H54 (cell line): ENCODE measurements at regions not wholly inside any gene's neighbourhood (a gene's known extent, or its start where the extent isn't known, plus 50 kb on each side); places are given as distances from the start of the nearest gene placed in this dataset.
"Not testable (repeated sequence)": the region's sequence is repeated elsewhere in the genome, so short reads cannot be mapped to it uniquely, and the experiment has no call there.

Source experiments
- DNase-seq: peaks from one replicate; pipeline ENCODE4 v3.0.0; 2011; ENCODE audit warnings: low spot score, mixed read lengths; ENCODE audit not compliant: insufficient read length
- FAIRE-seq: peaks from 3 replicates; lab custom pipeline; 2011; peaks lifted over from hg19 to GRCh38; lab: Jason Lieb, UNC
- POLR2A ChIP-seq: IDR thresholded peaks from 2 replicates; pipeline ENCODE4 v1.6.1; 2011; ENCODE audit warnings: low read depth, mild to moderate bottlenecking, low read length

DNA sequence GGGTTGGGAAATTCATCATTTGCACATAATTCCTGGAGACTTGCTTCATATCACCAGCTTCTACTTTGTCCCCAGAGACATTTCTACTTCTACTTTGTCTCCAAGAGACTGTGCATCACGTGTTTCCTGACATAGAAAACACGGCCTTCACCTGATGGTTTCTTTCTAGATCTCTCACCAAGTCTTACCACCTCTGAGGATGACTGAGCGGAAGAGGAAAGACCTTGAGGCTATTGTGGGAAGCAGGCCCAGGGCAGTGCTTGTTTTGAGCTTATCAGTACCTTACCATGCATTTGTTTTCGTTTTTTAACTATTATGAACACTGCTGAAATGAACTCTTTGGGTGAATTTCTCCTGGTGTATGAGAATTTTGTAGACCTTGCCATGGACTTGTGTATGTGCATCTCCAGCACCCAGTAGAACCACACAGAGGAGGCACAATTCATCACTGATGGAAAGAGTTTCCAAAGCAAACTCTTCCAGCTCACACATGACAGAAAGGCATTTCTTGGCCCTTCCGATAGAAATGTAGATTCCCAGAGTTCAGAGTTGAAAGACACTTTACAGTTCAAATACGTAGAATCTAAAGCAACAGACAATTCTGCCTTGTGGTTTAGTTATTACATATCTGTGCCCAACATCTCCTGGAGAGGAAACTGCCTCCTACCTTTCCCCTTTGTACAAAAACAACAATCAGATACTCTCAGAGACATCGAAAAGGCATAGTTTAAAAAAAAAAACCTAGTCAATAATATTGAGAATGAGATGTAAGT is 434.7 kb downstream of the FUT8 start:
- TF ChIP-seq POLR2A, result no peak
- DNase-seq (no peak), FAIRE-seq (no peak)

DNA sequence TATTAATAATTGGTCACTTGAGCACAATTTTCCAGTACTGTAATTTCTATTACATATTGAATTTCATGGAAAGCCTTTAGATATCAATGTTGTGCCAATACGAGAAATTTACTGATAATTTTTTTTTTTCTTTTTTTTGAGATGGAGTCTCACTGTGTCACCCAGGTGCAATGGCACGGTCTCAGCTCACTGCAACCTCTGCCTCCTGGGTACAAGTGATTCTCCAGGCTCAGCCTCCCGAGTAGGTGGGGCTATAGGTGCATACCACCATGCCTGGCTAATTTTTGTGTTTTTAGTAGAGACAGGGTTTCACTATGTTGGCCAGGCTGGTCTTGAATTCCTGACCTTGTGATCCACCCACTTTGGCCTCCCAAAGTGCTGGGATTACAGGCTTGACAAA is 435.4 kb downstream of the FUT8 start:
- FAIRE-seq, result not testable (repeated sequence)

DNA sequence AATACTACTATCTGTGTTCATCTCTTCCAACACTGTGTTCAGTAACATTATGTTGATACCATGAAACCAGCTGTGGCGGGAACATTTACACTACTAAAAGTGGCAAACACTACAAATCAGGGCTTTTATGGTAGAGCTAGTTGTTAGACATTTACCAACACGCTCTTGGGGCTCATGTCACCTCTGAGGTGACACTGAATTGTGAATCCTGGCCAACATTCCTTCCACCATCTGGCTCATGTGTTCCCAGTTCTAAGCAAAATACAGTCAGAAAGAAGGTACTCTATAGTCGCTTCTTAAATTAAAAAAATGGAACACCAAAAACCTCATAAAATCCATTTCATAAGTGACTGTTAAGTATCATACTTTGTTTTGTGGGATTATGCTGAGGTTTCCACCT is 436.6 kb downstream of the FUT8 start:
- TF ChIP-seq POLR2A, result no peak
- no peak for FAIRE-seq
- DNase-seq, result no peak

More for the DNA sequence above, 435.4 kb downstream of the FUT8 start:
- DNase-seq, result not testable (repeated sequence)

DNA sequence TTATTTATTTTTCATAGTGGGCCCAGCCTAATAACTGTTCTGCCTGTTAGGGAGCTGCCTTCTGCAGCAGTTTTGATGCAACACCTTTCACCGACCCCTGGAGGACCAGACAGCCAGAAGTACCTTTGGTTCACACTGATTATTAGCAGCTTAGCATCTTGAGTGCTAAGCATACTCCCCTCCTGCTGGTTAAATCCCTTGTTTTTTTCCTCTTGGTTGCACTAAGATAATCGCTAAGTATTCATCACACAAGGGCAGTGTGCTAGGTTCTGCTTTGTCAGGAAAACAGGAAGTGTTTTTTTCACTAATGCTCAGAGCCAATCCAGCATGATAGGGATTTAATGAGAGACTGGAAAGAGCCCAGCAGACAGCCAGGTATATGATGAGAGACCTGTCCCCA is 437.0 kb downstream of the FUT8 start:
- FAIRE-seq (no peak), DNase-seq (no peak)
- no peak for TF ChIP-seq POLR2A

DNA sequence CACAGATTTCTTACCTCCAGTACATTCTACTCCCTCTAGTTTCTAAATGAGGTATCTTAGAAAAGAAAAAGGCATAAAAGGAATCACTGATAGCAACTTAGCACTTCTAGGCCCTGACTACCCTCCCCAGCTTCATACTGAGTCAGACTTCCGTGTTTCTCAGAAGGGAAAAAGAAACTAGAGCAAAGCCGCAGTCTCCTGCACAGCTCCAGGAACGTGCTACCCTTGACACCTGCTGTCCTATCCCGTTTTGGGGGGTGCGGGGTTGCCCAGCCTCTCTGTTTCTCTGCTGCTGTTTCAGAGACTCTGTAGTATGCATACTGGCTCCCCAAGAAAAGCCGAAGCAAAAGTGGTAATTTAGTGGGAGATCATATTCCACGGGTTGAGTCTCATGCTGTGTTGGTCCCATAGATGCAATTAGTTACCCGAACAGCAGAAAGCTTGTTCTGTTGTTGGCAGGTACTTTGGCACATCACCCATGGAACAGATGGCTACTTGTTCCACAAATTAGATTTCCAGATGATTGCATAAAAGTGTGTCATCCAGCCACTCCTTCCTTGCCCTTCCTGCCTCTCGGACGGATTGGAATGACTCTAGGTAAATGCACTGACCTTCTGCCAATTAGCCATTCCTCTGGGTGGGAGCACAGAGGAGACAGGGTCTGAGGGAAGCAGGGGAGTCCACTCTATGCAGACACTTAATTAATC is 438.1 kb downstream of the FUT8 start:
- FAIRE-seq (no peak), DNase-seq (no peak)
- no peak for TF ChIP-seq POLR2A

DNA sequence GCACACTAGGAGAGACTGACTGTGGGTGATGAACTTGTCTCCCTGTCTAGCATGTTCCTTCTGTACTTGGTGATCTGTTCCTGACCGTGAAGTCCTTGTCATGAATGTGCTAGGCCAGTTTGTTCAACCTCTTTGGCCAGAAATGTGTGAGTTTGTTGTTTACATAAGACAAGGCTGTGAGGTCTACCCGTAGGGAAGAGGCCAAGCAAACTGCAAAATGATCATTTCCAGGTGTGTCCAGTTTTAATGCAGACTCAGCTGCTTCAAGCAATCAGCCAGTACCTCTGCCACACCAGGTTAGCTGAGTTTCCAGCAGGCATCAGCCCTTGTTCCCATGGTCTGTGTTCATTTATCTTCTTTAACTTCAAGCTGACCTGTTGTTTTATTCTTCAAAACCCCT is 440.2 kb downstream of the FUT8 start:
- DNase-seq (no peak), FAIRE-seq (no peak)
- no peak for TF ChIP-seq POLR2A

DNA sequence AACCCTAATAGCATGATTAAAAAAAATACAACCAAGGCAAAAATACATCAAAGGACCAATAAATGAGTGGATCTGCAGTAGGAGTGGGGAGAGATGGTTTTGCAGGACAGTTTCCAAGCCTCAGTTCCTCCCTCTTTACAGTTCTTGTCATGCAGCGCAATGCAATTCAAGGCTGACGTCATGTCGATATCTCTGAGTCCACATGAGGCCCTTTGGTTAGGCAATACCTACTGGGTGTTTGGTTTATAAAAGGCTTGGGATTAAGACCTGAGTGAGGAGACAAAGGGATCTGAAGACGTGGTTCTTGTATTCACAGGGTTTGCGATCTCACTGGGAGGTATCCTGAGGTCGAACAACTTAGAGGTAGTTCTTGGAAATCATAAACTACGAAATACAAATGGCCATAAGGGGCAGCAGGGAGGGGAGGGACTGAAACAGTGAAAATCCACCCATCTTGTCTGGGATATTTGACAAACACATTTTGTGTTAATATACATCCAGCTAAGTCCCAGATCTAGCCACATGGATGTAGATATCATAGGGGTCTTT is 441.0 kb downstream of the FUT8 start:
- TF ChIP-seq POLR2A, result no peak
- DNase-seq, result no peak
- no peak for FAIRE-seq

DNA sequence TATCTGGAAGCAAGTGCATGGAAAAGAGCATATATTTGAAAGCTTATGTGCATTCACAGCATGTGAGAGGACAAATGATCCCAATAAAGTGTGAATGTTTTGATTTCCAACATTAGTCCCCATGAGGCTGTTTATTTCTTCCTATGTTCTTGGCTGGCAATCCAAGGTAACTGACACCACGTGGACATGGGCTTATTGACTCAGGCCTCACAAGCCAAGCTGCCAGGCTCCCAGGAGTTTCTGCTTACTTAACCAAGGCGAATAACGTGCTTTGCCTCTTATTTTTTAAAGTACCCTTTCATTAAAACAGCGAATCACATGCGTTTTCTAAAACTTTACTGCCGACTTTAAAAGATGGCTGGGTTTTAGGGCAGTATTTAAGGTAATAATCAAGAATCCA is 441.7 kb downstream of the FUT8 start:
- DNase-seq (no peak), FAIRE-seq (no peak)
- TF ChIP-seq POLR2A, result no peak

DNA sequence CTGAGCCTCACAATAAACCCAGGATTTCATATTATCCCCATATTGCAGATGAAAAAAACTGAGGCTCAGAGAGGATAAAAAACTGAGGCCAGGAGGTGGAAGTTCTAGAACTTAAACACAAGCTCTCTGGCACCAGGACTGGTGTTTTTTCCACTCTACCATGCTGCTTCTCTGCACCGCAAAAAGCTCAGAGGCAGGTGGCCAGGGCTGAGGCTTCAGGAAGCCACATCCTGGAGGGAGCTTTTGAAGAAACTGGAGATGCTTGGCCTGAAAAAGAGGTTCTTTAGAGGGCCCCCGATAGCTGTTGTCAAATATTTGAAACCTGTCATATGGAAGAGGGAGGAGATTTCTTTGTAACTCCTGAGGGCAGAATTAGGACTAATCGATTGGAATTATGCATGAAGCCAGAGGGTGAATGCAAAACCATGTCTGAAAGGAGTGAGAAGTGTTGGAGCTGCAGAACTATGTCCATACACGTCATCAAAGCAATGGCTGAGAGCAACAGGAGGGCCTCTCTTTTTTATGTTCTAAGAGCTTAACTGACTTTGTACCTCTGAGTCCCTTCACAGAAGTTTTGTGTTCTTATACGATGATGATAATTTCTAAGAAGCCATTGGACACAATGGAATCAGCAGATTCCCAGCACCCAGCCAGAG is 448.6 kb downstream of the FUT8 start:
- no peak for TF ChIP-seq POLR2A
- no peak for FAIRE-seq
- no peak for DNase-seq

DNA sequence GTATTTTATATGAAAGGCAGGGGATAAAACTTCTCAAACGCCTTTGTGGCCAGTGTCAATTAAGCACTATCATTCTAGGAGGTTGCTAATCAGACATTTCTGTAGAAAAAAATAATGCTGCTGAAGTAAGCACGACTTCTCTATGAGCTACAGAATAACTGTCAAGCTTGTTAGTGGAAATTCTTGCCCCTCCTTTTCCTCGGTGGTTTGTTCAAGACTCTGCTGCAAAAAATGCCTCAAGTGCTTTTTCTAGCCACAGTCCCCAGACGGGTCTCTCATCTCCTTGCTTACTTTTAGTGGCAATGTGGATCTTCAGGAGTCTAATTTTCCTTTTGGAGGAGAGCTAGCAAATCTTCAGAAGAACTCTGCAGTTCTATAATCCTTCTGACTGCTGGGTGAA is 452.0 kb downstream of the FUT8 start:
- no peak for TF ChIP-seq POLR2A
- FAIRE-seq (no peak), DNase-seq (no peak)

DNA sequence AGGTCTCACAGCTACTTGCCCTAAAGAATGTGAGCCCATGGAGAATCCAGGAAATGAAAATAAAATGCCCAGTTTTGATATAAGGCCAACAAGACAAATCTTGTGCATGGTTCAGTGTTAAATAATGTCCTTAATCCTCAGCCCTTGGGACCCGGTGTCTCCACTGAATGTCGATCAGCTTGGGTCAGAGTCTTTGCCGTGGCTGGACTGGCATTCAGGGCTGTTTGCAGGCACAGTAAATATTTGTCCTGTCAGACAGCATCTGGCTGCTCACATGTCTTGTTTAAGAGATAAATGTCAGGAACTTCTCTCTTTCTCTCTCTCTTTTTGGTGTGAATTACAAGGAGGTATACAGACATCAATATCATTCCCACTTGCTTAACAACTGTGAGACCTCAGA is 452.5 kb downstream of the FUT8 start:
- DNase-seq (no peak), FAIRE-seq (no peak)
- TF ChIP-seq POLR2A, result no peak

DNA sequence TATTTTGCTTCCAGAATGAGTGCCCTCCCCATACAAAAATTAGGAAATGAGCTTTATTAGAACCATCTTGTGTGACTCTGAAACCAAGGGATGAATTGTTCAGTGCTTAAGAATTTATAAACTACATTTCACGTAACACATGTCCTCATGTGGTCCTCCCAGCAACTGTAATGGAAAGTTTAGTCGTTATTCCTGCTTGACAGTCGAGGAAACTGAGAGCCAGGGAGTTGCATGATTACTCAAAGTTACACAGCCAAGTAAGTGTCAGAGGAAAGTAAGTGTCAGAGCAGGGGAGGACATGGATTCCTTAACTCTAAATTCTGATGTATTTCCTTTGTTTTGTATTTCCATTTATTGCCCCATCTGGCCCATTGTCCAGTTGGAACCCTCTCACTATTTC is 453.9 kb downstream of the FUT8 start:
- no peak for TF ChIP-seq POLR2A
- no peak for DNase-seq
- FAIRE-seq, result no peak

DNA sequence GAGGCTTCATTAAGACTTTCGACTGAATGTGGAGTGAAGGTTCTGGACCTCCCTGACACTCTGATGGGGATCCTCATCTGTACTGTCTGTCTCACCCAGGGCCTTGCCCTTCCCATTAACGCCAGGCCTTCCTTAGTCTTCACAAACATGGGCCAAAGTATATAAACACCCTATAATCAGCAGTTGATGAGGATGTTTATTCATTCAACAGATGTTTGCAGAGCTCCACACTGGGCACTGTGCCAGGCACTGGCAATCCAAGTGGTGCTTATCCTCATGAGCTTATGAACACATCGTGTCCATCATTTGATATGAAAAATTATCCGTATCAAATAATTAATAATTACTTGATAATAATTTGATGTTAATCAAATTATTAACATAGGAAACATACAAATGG is 454.4 kb downstream of the FUT8 start:
- DNase-seq, result no peak
- no peak for TF ChIP-seq POLR2A
- FAIRE-seq, result no peak

DNA sequence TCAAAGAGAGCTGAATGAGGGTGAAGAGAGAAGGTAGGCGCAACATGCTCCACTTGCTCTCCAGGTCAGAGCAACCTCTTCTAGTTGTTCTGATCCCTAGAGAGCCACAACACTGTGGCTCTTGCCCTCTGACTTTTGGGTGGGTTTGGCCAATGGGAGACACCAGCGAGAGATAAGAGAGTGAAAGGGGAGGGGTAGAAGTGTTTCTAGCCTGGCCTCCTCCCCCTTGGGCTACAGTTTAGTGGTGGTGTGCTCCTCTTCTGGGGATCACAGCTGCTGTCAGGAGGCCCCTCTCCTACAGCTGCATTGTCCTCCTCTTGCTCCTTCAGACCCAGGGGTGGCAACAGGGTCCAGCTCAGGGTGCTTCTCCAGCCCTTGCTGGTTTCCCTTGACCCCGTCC is 454.8 kb downstream of the FUT8 start:
- FAIRE-seq (no peak), DNase-seq (no peak)
- no peak for TF ChIP-seq POLR2A
